Motor neuron (in vitro differentiated cells): ENCODE measurements at regions not wholly inside any gene's neighbourhood (a gene's known extent, or its start where the extent isn't known, plus 50 kb on each side); places are given as distances from the start of the nearest gene placed in this dataset.

ENCODE experiments used
- ATAC-seq, 8 experiments: fragments of 200-7000 bp; cut with Tn5 transposase; replicated peaks in 6 of 8; 2 replicates each; pipeline ENCODE4 v1.8.0; 2021; ENCODE audit warnings: mild to moderate bottlenecking in 8 of 8, moderate library complexity in 8 of 8
- H3K27ac ChIP-seq, 2 donors: fragments of 250-450 bp; sonication (Bioruptor Pico); 2 replicates each; pipeline ENCODE4 v1.9.0; 2021; ENCODE audit warnings: antibody characterized with exemption in 2 of 2, mild to moderate bottlenecking in 2 of 2, moderate library complexity in 1 of 2
- H3K4me1 ChIP-seq, 2 donors: fragments of 250-450 bp; sonication (Bioruptor Pico); replicated peaks in 1 of 2; 2 replicates each; pipeline ENCODE4 v1.6.1; 2021; ENCODE audit warnings: antibody characterized with exemption in 2 of 2, mild to moderate bottlenecking in 2 of 2, moderate library complexity in 1 of 2
- H3K4me3 ChIP-seq, 5 donors: fragments of 250-450 bp; sonication (Bioruptor Pico); 2 replicates each; pipeline ENCODE4 v1.9.0; 2021; ENCODE audit warnings: antibody characterized with exemption in 5 of 5, mild to moderate bottlenecking in 5 of 5, moderate library complexity in 4 of 5
- WGBS, 10 experiments: fragments of 450-650 bp; shearing (Covaris generic); methylation state at CpG; one replicate each; pipeline ENCODE4 v1.0.0; 2022; 5-methylcytosine and 5-hydroxymethylcytosine counted together
- in situ Hi-C, 9 experiments: fragments of 400-800 bp; cut with MboI; loops; one replicate each; pipeline ENCODE4 v1.15.0; 2021; ENCODE audit warnings: low sequenced_read_pairs in 9 of 9, low pct_unique_long_range_greater_than_20kb in 2 of 9; ENCODE audit not compliant: unreplicated experiment in 9 of 9

DNA sequence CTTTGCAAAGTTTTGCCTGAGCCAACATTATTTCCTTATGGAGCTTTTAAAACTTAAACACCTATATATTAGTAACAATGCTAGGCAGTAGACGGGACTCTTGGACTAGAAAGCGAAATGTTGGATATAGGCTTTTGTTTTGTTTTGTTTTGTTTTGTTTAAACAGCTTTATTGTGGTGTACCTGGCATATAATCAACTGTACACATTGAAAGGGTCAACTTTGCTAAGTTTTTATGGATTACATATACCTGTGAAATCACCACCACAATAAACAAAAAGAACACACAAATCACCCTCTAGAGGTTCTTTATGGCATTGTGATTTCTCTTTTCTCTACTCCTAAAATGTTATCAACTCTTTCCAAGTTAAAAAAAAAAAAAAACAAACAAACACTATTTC lies 184.9 kb upstream of the LNX1 start:
- ATAC-seq = no peak
- Histone ChIP-seq H3K4me3 (no peak overlapping the region), H3K27ac (no peak overlapping the region), H3K4me1 (no peaks in the 10 kb centered on the region)
- WGBS, 10 experiments = 92 to 100% (median 98%) methylated on average over 1 to 2 of the region's 2 CpGs
- in situ Hi-C loops = no loop called here

DNA sequence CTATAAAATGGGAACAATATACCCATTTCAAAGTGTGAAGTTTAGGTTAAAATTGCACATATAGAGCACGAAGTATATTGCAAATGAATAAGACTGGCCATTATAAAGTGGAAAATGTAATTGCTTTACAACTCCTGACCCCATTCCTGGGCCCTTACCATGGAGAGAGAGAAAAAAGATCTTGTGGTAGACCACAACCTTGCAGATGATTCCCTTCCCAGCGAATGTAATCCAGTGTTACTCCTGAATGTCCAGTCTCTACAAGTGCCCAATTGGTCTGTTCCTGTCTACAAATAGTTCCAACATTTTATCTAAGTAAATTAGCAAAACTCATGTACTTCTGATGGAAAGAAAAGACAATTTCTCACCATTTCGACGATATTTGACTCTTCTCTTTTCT lies 184.1 kb upstream of the LNX1 start:
- H3K4me3 ChIP-seq = no peak overlapping the region
- ATAC-seq = no peak
- no peak overlapping the region for H3K27ac ChIP-seq
- H3K4me1 ChIP-seq = no peaks in the 10 kb centered on the region
- in situ Hi-C loops = no loop called here
- 44 to 100% (median 82%) methylated on average over 2 to 4 of the region's 4 CpGs for WGBS, 10 experiments

DNA sequence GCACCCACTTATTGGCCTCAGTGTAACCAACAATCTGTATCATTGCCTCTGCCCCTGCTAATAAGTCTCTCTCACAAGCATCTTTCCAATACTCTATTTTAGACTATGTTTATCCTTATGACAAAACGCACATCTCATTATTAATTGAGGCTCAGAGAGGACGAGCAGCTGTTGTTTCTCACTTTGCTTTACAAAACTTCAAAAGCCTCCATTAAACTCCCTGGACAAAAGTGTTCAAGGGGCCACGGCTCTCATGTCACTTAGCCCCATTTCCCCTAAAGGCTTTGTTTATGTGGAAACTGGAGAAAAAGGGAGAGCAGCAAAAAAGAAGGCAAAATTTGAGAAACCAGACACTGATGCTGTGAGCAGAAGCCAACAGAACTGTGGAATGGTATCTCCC lies 180.0 kb upstream of the LNX1 start:
- Histone ChIP-seq H3K4me1 (no peaks in the 10 kb centered on the region), H3K4me3 (no peak overlapping the region), H3K27ac (no peak overlapping the region)
- in situ Hi-C loops = no loop called here
- no peak for ATAC-seq
- 50 to 100% (median 69%) methylated on average over 1 to 2 of the region's 3 CpGs; no CpG with 5 or more reads in 4 of the 10 experiments for WGBS, 10 experiments

GRCh38 chr4:53767482-53767881 lies 176.2 kb upstream of the LNX1 start:
- H3K4me3 ChIP-seq = no peak overlapping the region
- ATAC-seq = peak in 2 of 8 experiments; percentile 73 to 83
- 0 to 100% (median 42%) methylated on average over 1 to 2 of the region's 2 CpGs; no CpG with 5 or more reads in 1 of the 10 experiments for WGBS, 10 experiments
- in situ Hi-C loops = no loop called here
- no peak overlapping the region for H3K27ac ChIP-seq
- H3K4me1 ChIP-seq = peaks cover 5 to 8% of the 10 kb centered on the region in 2 donors

- Histone ChIP-seq H3K27ac (no peak overlapping the region), H3K4me1 (peaks cover 5 to 8% of the 10 kb centered on the region in 2 donors), H3K4me3 (no peak overlapping the region)
- in situ Hi-C loops = no loop called here
- ATAC-seq = peak in 1 of 8 experiments; percentile 31
- WGBS, 10 experiments = 20 to 100% (median 58%) methylated on average over 1 to 3 of the region's 3 CpGs; no CpG with 5 or more reads in 2 of the 10 experiments
These were observed 173.6 kb upstream of the LNX1 start for GRCh38 chr4:53764761-53765490.

GRCh38 chr4:53763813-53764597 lies 172.7 kb upstream of the LNX1 start:
- peak in 4 of 8 experiments; percentile 25 to 47 (median 34) for ATAC-seq
- H3K4me3 ChIP-seq = no peak overlapping the region
- peaks cover 5 to 8% of the 10 kb centered on the region in 2 donors for H3K4me1 ChIP-seq
- WGBS, 10 experiments = 27 to 100% (median 60%) methylated on average over 1 to 5 of the region's 5 CpGs; no CpG with 5 or more reads in 2 of the 10 experiments
- no peak overlapping the region for H3K27ac ChIP-seq
- in situ Hi-C loops = no loop called here

GRCh38 chr4:53755656-53756055 lies 164.4 kb upstream of the LNX1 start:
- Histone ChIP-seq H3K27ac (no peak overlapping the region), H3K4me3 (no peak overlapping the region), H3K4me1 (no peaks in the 10 kb centered on the region)
- ATAC-seq = no peak
- 0 to 85% (median 29%) methylated on average over 1 of the region's 1 CpG; no CpG with 5 or more reads in 1 of the 10 experiments for WGBS, 10 experiments
- in situ Hi-C loops = no loop called here

GRCh38 chr4:53752124-53752523 lies 160.8 kb upstream of the LNX1 start:
- Histone ChIP-seq H3K27ac (no peak overlapping the region), H3K4me1 (no peaks in the 10 kb centered on the region), H3K4me3 (no peak overlapping the region)
- peak in 3 of 8 experiments; percentile 63 to 90 (median 76) for ATAC-seq
- in situ Hi-C loops = no loop called here
- WGBS, 10 experiments = 0 to 80% (median 40%) methylated on average over 1 to 2 of the region's 2 CpGs; no CpG with 5 or more reads in 3 of the 10 experiments

DNA sequence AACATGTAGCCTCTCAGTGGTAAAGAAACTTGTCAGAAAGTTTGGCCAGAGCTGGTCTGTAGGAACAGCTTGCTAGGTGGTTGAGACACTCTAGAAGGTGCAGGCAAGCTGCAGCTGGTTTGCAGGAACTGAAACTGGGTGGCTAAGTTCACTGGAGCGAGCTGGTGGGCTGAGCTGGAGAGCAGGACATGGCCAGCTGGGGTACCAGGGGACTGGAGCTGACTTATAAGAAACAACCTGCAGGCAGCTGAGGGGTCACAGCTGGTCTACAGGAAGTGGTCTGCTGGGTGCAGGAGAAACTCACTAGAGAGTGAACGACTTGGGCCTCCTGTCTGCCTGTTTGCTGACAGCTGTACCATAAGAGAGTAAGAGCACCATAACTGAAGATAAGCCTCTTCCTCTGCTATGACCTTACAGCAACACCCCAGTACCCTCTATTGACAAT lies 157.1 kb upstream of the LNX1 start:
- Histone ChIP-seq H3K27ac (no peak overlapping the region), H3K4me3 (no peak overlapping the region), H3K4me1 (no peaks in the 10 kb centered on the region)
- WGBS, 10 experiments = 43 to 100% (median 90%) methylated on average over 1 to 2 of the region's 2 CpGs; no CpG with 5 or more reads in 6 of the 10 experiments
- ATAC-seq = no peak
- in situ Hi-C loops = no loop called here

DNA sequence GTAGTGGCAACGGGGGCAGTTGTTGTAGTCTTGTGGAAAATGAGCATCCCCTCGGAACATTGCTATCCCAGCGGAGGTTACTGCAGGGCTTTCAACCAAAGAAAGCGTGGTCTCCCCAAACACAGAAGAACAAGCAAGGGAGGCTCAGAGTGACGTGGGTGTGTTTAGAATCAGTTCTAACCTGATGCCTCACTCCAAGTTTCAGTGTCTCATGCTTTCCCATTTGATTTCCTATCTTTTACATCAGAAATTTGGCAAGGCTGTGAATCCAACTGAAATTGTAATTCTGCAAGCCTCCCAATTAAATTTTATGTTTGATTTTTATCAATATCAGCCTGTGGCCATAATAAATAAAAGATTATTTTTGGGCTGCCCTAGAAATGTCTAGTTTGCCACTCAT lies 156.1 kb upstream of the LNX1 start:
- Histone ChIP-seq H3K4me1 (no peaks in the 10 kb centered on the region), H3K27ac (no peak overlapping the region), H3K4me3 (no peak overlapping the region)
- in situ Hi-C loops = no loop called here
- WGBS, 10 experiments = 76 to 100% (median 93%) methylated on average over 1 to 5 of the region's 5 CpGs; no CpG with 5 or more reads in 4 of the 10 experiments
- ATAC-seq = no peak

DNA sequence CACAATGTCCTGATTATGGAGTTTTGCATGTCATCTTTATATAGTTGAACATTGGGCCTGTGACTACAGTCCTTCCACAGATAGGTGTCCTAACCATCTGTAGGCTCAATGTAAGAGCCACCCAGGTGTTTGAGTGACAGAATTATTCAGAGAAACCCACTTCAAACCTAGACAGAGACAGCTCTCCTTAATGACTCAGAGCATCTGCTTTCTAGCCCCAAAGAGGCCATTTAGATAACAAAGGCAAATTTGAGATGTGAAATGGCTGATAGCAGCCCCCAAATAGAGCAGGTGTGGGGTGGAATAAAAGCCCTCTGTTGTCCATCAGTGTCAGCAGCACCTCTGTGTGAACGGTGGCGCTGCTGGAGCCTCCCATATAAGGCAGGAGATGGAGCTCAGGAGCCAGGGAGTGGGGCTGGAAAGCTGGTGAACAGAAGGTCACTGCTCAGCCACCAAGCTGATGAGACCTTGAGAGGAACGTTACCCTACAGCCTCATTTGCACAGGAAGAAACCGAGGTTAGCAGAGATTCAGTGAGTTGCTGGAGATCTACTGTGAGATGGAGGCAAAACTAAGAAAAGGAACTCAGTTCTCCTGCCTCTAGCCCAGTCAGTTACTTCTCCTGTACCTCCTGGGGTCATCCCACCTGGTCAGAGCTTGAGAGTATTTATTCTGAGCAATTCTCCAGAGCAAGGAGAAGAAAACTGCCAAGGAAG lies 153.3 kb upstream of the LNX1 start:
- no peak overlapping the region for H3K27ac ChIP-seq
- no peak for ATAC-seq
- in situ Hi-C loops = no loop called here

GRCh38 chr4:53734584-53735353 lies 143.5 kb upstream of the LNX1 start:
- Histone ChIP-seq H3K4me1 (no peaks in the 10 kb centered on the region), H3K4me3 (no peak overlapping the region), H3K27ac (no peak overlapping the region)
- in situ Hi-C loops = no loop called here
- ATAC-seq = no peak
- 6 to 100% (median 78%) methylated on average over 1 to 3 of the region's 3 CpGs for WGBS, 10 experiments

More for the DNA sequence above, 153.3 kb upstream of the LNX1 start:
- WGBS, 10 experiments = 27 to 87% (median 54%) methylated on average over 2 to 4 of the region's 4 CpGs; no CpG with 5 or more reads in 2 of the 10 experiments
- Histone ChIP-seq H3K4me3 (no peak overlapping the region), H3K4me1 (no peaks in the 10 kb centered on the region)
